Activated CD8-positive, alpha-beta memory T cell treated with anti-CD3 and anti-CD28 coated beads for 36 hours (primary cell): ENCODE measurements at regions not wholly inside any gene's neighbourhood (a gene's known extent, or its start where the extent isn't known, plus 50 kb on each side); places are given as distances from the start of the nearest gene placed in this dataset.

Experiments
- CTCF ChIA-PET: fragments of 350-600 bp; sonication (Branson Sonifier 250); formaldehyde crosslinking; loops from one replicate; lab custom pipeline; 2021; ENCODE audit warnings: antibody characterized with exemption; lab: Charles Lee
- POLR2A ChIA-PET: fragments of 350-600 bp; sonication (Branson Sonifier 250); formaldehyde crosslinking; loops from one replicate; lab custom pipeline; 2021; ENCODE audit warnings: antibody characterized with exemption; lab: Charles Lee

DNA sequence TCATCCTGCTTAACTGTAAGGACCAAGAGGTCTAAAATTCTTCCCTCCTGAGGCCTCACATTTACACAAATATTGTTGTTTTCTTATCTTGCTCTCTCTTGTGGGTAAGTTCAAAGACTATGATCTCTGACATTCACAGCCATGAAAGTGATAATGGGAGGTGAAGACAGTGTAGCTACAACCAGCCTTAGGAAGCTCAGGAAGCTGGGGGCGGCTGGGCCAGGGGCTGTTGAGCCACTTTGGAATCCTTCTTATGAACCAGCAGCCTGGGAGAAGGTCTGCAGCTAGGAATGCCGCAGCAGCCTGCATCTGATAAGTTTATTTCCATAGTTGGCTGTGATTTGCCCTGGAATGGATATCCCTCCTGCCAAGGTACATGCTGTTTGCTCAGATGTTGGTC lies 316.2 kb downstream of the STIM2 start:
- ChIA-PET CTCF (no interaction called here), POLR2A (no interaction called here)

DNA sequence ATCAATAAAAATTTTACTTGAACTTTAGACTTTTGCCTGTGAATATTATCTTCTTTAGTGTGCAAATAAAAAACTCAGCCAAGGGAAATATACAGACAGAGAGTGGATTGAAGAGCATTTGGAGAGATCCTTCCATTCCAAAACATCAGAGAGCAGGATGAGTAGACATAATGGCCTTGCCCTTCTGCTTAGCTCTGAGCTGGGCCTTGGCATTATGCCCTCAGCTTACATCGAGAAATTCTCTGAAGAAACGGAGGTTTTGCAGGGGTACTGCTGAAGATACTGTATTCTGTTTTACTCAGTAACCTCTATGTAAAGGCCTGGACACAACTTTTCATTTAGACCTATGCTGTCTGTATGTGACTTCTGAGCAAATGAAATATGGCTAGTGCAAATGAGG lies 317.4 kb downstream of the STIM2 start:
- POLR2A ChIA-PET, result no interaction called here
- CTCF ChIA-PET, result no interaction called here

DNA sequence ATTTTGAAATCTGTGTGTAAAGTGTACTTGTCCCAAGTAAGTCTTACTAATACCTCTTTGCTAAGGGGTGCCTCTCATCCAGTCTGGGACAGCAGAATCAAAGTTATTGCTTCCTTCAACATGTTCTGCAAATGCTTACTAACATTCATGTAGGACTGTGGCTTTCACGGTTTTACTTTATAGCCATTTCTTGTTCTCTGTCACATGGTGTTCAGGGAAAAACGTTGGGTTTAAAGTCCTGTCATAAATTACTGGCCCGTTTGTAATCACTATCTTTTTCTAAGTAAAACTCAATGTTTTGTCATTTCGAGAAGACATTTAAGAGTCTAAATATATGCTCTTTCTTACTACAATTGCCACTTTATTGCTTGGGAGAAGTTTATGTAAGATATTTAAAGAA lies 321.1 kb downstream of the STIM2 start:
- ChIA-PET CTCF (no interaction called here), POLR2A (no interaction called here)

DNA sequence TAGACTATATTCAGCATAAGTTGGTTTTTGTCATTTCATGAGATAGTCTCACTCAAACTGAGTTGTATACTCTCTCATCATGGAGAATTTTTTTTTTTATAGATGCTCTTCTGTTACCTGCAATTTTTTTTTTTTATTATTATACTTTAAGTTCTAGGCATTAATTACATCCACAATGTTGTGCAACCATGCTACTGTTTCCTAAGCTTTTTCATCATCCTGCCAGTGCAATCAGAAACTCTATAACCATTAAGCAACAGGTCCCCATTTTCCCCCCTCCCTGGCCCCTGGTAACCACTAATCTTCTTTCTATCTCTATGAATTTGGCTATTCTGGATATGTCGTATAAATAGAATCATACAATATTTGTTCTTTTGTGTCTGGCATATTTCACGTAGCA lies 321.6 kb downstream of the STIM2 start:
- ChIA-PET POLR2A (no interaction called here), CTCF (interaction anchor here (0.6 kb wide), 1 partner anchor 121 kb away, joined by 3 read pairs; no protein-coding TSS in a partner anchor)

DNA sequence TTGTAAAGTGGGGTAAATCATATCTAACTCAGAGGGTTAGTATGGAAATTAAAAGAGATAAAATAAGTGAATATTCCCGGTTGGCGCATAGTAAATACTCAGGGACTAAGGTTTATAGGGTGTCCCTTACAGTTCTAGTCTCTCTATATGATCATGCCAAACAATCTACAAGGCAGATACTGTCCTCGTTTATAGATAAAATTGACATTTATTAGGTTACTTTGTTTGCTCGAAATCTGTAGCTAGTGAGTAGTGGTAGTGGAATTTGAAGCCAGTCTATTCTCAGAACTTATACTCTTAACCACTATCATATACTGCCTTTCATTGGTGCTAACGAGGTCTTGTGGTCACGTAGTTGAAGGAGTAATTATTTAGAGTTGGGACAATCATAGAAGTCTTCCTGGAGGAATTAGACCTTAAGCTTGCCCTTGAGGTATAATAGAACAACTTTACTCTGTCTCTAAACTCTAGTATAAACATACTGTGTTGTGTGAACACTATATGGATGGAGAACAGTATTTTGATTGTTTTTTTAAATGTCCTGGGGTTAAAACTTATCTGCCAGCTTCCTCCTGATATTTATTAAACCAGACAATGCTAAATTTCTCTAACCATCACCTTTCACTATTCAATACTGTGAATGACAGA lies 324.0 kb downstream of the STIM2 start:
- ChIA-PET POLR2A (no interaction called here), CTCF (no interaction called here)

DNA sequence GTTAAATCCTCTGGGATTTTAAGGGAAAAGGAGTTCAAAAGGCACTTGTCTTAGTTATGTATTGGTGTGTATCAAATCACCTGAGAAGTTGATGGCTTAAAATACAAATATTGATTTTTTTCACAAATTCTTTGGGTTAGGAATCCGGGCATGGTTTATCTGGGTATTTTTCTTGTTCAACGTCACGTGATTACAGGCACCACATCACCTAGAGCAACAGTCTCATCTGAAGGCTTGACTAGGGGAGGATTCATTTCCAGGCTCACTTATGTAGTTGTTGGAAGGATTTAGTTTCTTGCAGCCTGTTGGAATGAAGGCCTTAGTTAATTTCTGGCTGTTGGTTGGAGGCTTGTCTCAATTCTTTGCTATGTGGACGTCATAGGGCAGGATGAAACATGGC lies 326.1 kb downstream of the STIM2 start:
- POLR2A ChIA-PET, result no interaction called here
- CTCF ChIA-PET, result no interaction called here

DNA sequence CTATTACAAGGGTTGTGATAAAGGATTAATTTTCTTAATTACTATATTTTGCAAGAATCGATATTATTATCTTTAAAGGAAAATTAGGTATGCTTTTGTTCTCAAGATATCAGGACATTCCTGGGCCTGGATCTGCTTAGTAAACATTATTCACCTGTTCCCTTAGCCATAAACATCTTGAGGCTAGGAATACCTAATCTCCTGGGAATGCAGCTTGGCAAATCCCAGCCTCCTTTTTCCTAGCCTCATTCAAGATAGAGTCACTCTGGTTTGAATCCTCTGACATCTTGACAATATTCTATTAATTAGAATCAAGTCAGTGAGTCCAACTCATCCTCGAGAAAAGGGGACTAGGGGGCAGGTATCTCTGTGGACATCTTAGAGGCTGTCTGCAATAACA lies 327.1 kb downstream of the STIM2 start:
- ChIA-PET POLR2A (no interaction called here), CTCF (no interaction called here)

DNA sequence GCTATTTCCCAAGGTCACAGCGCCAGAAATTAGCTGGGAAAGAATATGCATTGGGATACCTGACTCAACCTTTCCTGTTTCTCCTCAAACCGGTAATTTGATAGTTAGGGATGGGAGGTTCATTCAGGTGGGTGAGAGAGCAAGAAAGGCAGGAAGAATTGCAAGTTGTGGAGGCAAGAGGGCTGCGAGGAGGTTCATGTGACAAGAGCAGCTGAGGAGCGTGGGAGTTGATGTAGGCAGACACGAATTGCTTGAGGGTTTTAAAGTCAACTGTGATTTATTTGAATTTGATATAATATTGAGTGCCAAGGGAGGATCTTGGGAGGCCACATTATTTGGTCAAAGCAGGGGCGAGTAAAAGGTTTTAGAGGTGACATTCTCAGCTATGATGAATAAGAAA lies 329.0 kb downstream of the STIM2 start:
- ChIA-PET CTCF (interaction anchor here (0.7 kb wide), 1 partner anchor 115 kb away, joined by 5 read pairs; no protein-coding TSS in a partner anchor), POLR2A (no interaction called here)

DNA sequence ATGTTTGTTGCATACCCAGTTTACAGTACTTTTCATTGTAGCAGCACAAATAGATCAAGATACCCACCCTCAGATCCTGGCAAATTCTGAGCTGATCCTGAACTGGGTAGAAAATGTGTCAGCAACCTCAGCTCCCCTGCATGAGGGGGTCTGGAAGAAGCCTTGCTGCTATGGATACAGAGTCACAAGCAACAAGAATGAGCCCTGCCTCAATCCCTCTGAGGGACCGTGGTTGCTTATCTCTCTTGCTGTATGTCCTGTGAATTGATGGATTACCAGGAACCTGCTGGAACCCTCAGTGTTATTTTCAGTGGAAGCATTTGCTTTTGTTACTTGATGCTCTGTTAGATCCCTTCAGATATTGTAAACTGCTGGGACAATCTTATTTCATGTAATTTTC lies 331.0 kb downstream of the STIM2 start:
- CTCF ChIA-PET, result no interaction called here
- POLR2A ChIA-PET, result no interaction called here

DNA sequence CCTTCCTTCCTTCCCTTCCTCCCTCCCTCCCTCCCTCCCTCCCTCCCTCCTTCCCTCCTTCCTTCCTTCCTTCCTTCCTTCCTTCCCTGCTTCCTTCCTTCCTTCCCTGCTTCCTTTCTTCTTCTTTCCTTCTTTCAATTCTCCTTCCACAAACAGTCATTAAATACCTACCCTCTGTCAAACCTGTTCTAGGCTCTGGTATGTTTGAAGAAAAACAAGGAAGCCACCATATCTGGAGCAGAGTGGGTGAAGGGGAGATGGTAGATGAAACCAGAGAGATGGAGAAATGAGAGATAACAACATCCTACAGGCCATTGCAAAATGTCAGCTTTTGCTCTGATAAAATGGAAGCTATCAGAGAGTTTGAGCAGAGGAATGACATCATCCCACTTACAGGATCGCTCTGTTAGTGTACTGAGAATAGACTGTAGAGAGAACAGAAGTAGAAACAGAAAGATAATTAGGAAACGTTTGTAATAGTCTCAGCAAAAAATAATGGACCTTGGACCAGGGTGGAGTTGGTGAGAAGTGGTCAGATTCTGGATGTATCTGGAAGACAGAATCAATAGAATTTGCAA lies 334.0 kb downstream of the STIM2 start:
- CTCF ChIA-PET, result no interaction called here
- POLR2A ChIA-PET, result no interaction called here

DNA sequence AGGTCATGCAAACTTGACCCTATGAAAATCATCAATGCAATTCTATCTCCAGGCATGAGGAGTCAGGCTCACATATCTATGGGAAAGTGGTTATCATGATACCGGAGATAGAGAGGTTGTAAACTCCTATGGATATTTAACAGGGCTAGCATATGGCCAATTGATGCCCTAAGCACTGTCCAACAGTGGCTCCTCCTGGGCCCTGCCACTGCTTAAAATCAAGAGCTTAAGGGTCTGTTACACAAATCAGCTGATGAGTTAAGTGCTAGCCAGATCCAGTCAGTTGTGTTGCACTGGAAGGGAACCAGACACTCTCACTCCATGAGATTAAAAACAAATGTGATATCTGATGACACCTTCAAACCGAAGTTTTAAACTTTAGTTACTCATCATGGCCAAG lies 337.6 kb downstream of the STIM2 start:
- ChIA-PET CTCF (no interaction called here), POLR2A (no interaction called here)

DNA sequence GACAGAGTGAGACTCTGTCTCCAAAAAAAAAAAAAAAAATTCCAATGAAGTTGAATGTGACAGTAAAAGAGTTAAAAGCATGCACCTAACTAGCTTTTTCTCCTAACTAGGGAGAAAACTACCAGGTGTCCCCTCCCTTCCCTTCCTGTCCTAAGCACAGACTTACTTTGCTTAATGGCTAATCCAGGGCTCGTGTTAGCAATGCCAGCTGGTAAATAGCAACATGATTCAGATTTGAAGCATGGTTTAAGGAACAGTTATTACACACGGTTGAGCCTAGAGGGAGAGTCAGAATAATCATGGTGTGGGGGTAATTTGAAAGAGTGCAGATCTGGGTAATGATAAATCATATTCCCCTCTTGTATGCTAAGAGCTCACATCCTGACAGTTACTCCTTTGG lies 338.3 kb downstream of the STIM2 start:
- ChIA-PET CTCF (no interaction called here), POLR2A (no interaction called here)

DNA sequence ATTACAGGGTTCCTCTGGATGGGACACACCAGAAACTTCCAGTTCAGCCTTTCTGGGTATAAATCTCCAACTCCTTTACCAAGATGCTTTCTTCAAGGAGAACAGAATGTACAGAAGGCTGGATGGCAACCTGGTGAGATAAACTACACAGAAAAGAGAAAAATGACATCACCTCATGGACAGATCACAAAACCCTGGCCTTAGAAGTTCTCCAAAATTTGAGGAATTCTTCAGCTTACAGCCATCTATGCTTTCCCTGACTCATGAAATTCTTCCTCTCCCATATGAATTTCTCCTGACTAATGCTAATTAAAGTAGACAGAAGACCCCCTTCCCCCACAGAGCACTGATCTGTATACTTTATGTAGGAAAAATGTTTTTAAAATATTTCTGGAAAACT lies 345.4 kb downstream of the STIM2 start:
- POLR2A ChIA-PET, result no interaction called here
- CTCF ChIA-PET, result no interaction called here

DNA sequence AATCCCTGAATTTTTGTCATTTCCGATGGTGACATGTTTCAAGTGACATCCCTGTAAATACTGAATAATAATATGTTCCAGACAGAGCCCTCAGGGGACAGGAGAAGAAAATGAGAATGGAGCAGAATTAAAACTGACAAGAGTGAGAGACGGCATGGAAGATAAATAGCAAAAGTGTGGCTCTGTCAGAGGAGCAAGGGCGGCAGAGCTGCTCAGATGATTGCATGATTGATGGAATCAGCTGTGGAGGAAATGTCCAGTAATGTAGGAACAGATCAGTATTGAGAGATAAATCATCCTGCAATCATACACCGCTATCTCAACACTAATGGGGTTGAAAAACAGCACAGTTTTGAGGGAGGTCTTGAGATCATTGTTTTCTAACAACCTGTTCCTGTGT lies 350.3 kb downstream of the STIM2 start:
- CTCF ChIA-PET, result no interaction called here
- POLR2A ChIA-PET, result no interaction called here

DNA sequence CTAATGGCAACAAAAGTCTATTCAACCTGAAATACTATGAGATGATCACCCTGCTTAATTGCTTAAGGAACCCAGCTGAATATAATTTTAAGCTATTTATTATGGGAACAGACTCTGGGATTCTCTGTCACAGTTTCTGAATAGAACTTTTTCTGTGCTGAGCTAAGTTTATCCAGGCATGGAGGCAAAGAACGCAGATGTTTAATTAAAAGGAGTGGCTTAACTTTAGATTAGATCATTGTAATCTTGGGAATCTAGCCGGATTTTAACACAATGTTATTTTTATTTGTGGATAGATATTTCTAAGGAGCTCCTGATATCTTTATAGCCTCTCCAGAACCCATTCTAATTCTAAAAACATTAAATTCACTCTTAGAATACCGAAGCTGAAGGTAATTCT lies 353.4 kb downstream of the STIM2 start:
- ChIA-PET CTCF (no interaction called here), POLR2A (no interaction called here)

DNA sequence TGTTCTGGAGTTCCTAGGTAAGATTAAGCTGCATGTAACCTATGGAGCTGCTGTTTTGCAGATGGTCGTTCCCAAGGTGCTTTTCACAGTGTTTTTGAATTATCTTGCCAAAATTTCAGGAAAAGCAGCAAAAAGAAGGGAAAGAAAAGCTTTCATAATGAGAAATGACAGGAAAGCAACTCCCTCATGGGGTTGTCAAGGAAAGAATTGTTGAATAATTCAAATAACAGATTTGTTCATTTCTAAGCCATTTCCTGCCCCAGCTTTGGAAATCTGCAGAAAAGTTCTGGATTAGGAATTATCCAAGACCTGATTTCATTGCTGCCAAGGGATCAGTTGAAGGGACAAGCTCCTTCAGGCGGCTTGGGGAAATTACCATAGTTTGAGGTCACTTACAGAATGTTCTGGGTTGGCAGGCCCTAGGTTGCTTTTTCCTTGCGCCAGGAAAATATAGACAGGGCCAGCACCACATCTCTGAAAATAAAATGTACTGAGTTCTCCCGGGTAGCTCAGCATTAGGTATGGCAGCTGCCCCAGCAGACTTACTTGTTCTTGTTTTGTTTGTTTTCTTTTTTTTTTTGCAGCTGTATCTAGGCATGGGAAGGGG lies 354.7 kb downstream of the STIM2 start:
- CTCF ChIA-PET, result no interaction called here
- POLR2A ChIA-PET, result no interaction called here

DNA sequence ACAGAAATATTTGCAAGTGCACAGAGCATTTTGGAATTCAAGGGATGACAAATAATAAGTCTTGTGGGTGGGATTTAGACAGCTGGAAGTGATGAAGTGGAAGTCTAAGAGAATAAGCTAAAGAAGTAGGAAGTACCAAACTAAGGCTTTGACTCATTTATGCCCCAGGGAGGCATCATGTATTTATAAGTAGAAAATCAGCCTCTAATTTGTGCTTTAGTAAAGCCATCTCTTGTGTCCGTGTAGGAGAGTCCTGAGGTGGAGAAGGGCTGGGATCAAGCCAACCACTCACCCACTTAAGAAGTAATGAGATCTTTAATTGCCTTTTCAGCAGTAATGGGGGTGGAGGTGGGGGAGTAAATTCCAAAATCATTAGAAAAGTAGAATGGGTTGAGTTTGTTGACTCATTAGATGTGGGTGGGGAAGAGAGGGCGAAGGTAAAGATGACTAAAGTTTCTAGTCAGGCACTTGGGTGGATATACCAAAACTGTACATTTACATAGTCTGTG lies 356.7 kb downstream of the STIM2 start:
- CTCF ChIA-PET, result no interaction called here
- POLR2A ChIA-PET, result no interaction called here

DNA sequence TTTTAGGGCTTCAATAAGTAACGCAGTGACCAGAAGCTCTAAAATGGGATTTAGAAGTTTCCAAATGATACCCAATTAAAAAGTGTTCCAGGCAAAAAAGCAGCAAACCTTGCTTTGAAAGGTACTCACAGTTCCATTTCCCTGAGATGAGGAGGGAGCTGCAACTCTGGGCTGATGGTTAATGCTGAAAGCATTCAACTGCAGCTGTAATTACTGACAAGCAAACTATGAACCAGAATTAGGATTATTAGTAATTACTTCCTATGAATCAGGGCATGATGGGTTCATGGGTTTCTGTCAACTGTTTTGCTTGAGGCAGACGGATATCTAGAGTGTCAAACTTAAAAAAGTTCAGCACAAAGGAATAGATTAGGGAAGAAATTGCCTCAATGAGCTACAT lies 357.4 kb downstream of the STIM2 start:
- ChIA-PET CTCF (no interaction called here), POLR2A (no interaction called here)

DNA sequence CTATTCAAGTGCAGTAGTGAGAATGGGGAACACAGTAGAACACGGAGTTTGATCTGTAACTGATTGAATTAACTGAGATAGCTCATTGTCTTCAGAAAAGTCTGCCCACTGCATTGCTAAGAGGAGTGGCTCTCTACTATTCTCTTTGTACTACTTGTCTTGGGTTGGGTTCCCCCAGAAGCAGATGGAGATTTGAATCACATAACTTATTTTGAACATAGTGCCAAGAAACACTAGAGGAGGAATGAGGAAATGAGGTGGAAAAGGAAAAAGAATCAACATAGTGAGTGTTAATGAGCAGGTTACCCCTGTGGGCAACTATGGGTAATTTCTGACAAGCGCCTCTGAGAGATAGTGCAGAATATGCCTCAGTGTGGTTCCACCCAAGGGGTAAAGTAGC lies 362.7 kb downstream of the STIM2 start:
- ChIA-PET POLR2A (no interaction called here), CTCF (no interaction called here)

DNA sequence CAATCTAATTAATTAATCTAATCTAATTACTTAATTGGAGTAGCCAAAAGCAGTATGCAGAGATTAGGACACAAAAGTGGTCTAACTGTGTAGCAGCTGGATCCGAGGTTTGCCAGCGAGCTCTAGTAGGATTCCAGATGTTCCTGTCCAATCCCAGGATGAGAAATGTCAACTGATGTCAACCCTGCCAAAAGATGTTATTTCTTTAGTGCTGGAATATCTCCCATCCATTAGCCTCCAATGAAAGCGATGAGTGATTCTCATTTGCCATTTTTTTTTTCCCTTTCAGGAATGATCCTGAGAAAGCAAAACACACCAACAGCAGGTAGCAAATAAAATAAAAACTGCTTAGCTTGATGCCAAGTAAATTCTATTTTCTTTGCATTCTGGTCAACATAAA lies 372.9 kb downstream of the STIM2 start:
- ChIA-PET CTCF (no interaction called here), POLR2A (no interaction called here)

DNA sequence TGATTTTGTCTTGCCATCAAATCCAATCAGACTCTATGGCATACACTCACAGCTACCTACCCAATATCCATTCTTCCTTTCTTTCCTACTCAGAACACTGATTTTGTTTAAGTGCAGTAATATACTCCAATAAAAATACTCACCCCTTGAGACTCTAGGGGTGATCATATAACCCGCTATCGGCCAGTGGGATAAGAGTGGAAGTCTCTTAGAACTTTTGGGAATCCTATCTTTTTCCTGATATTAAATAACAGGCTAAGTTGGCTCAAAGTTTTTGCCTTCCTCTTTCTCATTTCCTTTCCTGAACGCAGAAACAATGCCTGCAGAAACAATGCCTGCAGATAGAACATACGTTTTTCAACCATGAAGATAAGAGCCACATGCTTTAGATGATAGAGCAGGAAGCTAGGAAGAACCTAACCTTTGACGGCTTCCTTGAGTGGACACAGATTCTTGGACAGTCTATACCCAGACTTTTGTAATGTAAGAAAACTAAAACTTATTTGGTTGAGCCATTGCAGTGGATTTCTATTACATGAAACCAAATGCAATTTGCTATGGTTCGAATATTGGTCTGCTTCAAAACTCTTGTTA lies 373.8 kb downstream of the STIM2 start:
- CTCF ChIA-PET, result no interaction called here
- POLR2A ChIA-PET, result no interaction called here
